Nucleus accumbens (tissue), 56 donors: ENCODE measurements at regions not wholly inside any gene's neighbourhood (a gene's known extent, or its start where the extent isn't known, plus 50 kb on each side); places are given as distances from the start of the nearest gene placed in this dataset.
A peak's percentile ranks its signal among the peaks of the same experiment; 100 is the strongest.

Experiments used
- DNase-seq, 56 donors: peaks; one replicate each; lab custom pipeline; 2025; lab: John Stamatoyannopoulos, UW

GRCh38 chrX:9087271-9088040 lies 53.5 kb upstream of the FAM9B start:
- no peak for DNase-seq

GRCh38 chrX:9088896-9089295 lies 55.0 kb upstream of the FAM9B start:
- no peak for DNase-seq

DNA sequence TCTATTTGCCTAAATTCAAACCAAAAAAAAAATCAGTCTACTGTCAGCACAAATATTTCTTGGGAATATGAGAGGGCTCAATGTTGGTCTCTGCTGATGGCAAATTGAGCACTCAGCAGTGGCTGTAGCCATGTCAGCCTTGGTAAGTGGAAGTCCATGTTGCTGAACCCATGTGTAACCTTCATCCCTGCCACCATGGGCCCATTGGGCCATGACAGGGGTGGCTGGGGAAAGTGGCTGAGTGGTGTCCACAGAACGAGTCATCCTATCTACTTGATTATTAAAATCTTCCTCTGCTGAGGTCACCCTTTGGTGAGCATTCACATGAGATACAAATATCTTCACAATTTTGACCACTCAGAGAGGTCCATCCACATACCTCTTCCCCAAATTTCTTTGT lies 56.8 kb upstream of the FAM9B start:
- no peak for DNase-seq

DNA sequence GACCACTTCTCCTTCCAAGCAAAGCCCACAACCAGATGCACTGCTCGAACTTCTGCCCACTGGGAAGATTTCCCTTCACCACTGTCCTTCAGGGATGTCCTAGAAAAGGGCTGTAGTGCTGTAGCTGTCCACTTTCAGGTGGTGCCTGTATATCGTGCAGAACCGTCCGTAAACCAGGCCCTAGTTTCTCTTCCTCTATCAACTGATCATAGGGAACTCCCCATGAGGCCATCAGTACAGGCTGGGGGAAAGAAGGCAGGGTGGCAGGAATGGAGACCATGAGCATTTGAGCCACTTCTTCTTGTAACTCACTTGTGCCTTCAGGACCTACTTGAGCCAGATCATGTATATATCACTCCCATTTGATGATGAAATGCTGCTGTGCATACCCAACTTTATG lies 57.3 kb upstream of the FAM9B start:
- no peak for DNase-seq

GRCh38 chrX:9102956-9103355 lies 69.0 kb upstream of the FAM9B start:
- no peak for DNase-seq

DNA sequence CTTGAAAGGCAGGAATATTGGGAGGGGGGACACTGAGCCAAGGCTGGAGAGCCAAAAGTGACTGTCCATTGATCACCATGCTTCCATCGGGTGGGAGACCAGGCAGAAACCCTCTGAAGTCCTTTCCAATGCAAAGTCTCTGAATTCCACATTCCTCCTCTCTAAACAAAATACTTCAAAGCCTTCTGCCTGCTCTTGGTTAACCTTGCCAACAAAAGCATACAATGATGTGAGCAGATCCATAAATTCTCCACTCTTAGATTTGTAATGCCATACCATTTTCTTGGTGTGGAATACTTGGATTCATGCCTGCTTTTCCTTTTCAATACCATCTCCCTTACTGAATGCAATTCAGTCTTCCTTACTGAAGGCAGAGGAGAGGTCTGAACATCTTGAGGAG lies 74.1 kb upstream of the FAM9B start:
- no peak for DNase-seq

GRCh38 chrX:9110808-9111207 lies 76.9 kb upstream of the FAM9B start:
- DNase-seq = no peak

DNA sequence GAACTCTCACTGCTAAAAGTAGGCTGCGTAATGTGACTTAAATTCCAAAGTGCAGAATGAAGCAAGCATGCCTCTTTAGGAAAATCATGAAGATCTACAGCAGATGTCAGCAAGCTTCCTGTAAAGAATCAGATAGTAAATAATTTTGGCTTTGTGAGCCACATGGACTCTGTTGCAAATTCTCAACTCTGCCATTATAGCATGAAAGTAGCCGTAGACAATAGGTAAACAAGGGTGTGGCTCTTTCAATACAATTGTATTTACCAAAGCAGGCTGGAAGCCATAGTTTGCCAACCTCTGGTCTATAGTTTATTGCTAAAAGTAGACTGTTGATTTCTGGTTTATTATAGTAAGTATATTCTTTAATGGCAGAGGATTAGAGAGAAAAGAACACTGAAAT lies 80.3 kb upstream of the FAM9B start:
- no peak for DNase-seq

DNA sequence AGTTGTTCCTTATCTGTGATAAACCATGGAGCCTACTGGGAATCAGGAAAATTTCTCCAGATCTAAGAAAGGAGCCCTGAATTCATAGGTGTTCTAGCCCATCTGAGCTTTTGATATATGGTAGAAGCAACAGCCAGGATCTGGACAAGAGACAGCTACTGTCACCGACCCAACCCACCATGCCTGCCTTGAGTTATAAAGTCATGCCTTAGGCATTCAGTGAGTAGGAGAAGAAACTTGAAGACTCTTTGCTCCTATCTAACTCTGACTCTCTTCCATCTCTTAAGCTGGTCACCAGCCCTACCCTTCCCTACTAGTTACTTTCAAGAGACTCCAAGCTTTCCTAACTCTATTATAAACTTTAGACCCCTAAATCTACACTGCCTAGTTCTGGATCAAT lies 83.9 kb upstream of the FAM9B start:
- no peak for DNase-seq

DNA sequence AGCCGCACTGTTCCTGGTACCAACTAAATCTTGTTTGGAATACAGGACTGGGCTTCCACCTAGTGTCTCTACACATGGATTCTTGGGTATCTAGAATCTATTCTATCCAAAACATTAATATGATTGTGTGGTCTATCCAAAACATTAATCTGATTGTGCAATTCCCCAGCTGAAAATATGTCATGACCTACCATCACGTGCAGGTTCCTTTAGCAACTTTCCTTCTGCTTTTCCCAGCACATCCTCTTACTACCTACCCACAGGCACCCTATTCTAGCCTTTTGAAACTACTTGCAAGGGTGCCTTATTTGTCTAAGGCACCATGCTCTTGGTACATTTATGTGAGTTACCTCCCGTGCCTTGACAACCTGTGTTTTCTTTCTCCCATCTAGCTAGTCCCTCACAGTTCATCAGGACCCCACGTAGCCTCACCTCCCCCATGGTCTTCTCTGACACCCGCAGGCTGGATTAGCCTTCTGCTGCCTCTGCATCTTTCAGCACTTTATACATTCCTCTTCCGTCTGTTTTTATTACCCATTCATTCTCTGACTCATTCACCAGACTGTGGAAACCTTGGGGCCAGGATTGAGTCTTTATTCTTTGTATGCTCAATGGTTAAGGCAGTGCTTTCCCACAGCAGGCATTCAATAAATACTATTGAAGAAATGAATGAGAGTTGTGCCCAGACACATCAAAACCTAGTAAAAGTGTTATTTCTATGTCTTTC lies 88.8 kb upstream of the FAM9B start:
- DNase-seq = no peak

- peak in 2 of 56 donors; percentile 3 to 6 for DNase-seq
These were observed 94.1 kb upstream of the FAM9B start for GRCh38 chrX:9127986-9128385.

- peak in 27 of 56 donors; percentile 0 to 46 (median 6) for DNase-seq
These were observed 96.1 kb upstream of the FAM9B start for GRCh38 chrX:9130031-9130430.

- DNase-seq = peak in 4 of 56 donors; percentile 0 to 9 (median 0)
These were observed 97.1 kb upstream of the FAM9B start for GRCh38 chrX:9131066-9131465.

DNA sequence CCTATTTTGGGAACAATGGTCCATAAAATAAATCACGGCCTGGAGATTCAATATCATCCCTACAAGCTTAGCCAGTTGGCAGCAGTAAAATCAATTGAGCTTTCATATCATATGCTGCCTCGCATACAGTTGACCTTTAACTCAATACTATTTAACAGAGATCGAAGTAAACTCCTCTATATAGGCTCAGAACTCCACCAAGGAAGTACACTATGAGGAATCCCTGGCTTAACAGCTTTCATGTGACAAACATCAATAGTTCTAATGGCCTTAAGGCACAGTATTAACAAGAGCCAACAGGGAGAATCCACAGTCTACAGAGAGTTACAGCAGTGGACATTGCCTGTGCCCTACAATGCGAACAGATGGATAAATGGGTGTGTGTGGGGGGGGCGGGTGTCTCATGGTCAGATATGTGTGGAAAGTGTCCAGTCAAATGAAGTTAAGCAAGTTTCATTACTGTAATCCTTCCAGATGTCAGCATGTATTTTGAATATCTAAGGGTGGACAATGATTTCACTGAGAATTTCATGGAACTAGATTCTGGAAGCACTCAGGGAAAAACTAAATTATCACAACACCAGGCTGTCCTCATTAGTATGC lies 98.2 kb upstream of the FAM9B start:
- no peak for DNase-seq

- DNase-seq = no peak
These were observed 99.5 kb upstream of the FAM9B start for GRCh38 chrX:9133426-9133825.

GRCh38 chrX:9134366-9134765 lies 100.4 kb upstream of the FAM9B start:
- DNase-seq = no peak

DNA sequence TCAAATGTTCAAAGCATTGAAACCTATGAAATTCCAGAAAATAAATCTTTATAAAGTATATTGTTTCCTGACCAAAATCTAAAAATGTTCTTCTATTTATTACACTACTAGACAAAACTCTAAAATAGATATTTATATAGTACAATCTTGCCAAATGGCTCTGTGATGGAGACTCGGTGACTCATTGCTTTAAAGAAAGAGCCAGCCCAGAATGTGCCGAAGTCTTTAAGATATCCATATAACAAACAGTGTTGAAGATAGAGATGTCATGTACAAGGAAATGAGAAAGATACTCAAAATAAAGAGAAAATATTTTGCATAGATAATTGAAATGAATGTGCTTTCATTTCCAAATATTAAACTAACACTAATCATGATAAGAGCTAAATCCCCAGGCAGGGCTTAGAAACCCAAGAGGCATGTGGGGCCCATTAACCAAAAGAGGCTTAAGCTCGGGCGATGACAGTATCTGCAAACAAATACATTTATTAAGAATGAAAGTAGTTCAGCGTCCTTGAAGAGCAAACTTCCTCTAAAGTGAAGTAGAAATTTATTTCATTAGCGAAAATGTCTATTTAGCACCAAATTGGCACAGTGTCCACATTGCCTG lies 102.1 kb upstream of the FAM9B start:
- no peak for DNase-seq

GRCh38 chrX:9137152-9137551 lies 103.2 kb upstream of the FAM9B start:
- DNase-seq = no peak

- no peak for DNase-seq
These were observed 107.6 kb upstream of the FAM9B start for GRCh38 chrX:9141496-9141895.

- no peak for DNase-seq
These were observed 110.8 kb upstream of the FAM9B start for GRCh38 chrX:9144701-9145241.

- DNase-seq = no peak
These were observed 112.7 kb upstream of the FAM9B start for GRCh38 chrX:9146657-9147056.
